ENCODE measurements at regions not wholly inside any gene's neighbourhood (a gene's known extent, or its start where the extent isn't known, plus 50 kb on each side); places are given as distances from the start of the nearest gene placed in this dataset.

GRCh38 chr20:11772226-11772730, 145.4 kb upstream of the BTBD3 start:
- no peak for DNase-seq (ENCODE audit: low read depth in 3 of 3)

GRCh38 chr20:11776687-11777086, 141.0 kb upstream of the BTBD3 start:
- DNase-seq (ENCODE audit: low read depth in 3 of 3), result no peak

GRCh38 chr20:11777387-11778205, 140.1 kb upstream of the BTBD3 start:
- no peak for DNase-seq (ENCODE audit: low read depth in 3 of 3)

- no peak for DNase-seq (ENCODE audit: low read depth in 3 of 3)
Measured at GRCh38 chr20:11778206-11778570, 139.5 kb upstream of the BTBD3 start.

GRCh38 chr20:11780765-11781369, 136.8 kb upstream of the BTBD3 start:
- DNase-seq (ENCODE audit: low read depth in 3 of 3), result no peak

GRCh38 chr20:11783102-11783850, 134.4 kb upstream of the BTBD3 start:
- DNase-seq (ENCODE audit: low read depth in 3 of 3), result no peak

GRCh38 chr20:11785885-11786507, 131.7 kb upstream of the BTBD3 start:
- no peak for DNase-seq (ENCODE audit: low read depth in 3 of 3)

GRCh38 chr20:11790046-11790445, 127.6 kb upstream of the BTBD3 start:
- DNase-seq (ENCODE audit: low read depth in 3 of 3), result no peak

- DNase-seq (ENCODE audit: low read depth in 3 of 3), result no peak
Measured at GRCh38 chr20:11791316-11791715, 126.4 kb upstream of the BTBD3 start.

- no peak for DNase-seq (ENCODE audit: low read depth in 3 of 3)
Measured at GRCh38 chr20:11791835-11792567, 125.7 kb upstream of the BTBD3 start.

GRCh38 chr20:11792568-11792953, 125.1 kb upstream of the BTBD3 start:
- no peak for DNase-seq (ENCODE audit: low read depth in 3 of 3)

- no peak for DNase-seq (ENCODE audit: low read depth in 3 of 3)
Measured at GRCh38 chr20:11794525-11794924, 123.2 kb upstream of the BTBD3 start.

- no peak for DNase-seq (ENCODE audit: low read depth in 3 of 3)
Measured at GRCh38 chr20:11795071-11795615, 122.5 kb upstream of the BTBD3 start.

GRCh38 chr20:11796026-11796425, 121.7 kb upstream of the BTBD3 start:
- DNase-seq (ENCODE audit: low read depth in 3 of 3), result no peak

GRCh38 chr20:11797156-11797555, 120.5 kb upstream of the BTBD3 start:
- no peak for DNase-seq (ENCODE audit: low read depth in 3 of 3)

GRCh38 chr20:11799281-11799684, 118.4 kb upstream of the BTBD3 start:
- no peak for DNase-seq (ENCODE audit: low read depth in 3 of 3)

GRCh38 chr20:11807054-11808048, 110.3 kb upstream of the BTBD3 start:
- no peak for DNase-seq (ENCODE audit: low read depth in 3 of 3)

GRCh38 chr20:11808841-11809240, 108.9 kb upstream of the BTBD3 start:
- no peak for DNase-seq (ENCODE audit: low read depth in 3 of 3)

GRCh38 chr20:11810311-11811083, 107.2 kb upstream of the BTBD3 start:
- no peak for DNase-seq (ENCODE audit: low read depth in 3 of 3)

All from stimulated activated CD4-positive, alpha-beta T cell treated with anti-CD3 and anti-CD28 coated beads, TNF-alpha, amount 100 ng/mL, for 48 hours (primary cell).